Cardiac muscle cell (in vitro differentiated cells and primary cell): ENCODE measurements at regions not wholly inside any gene's neighbourhood (a gene's known extent, or its start where the extent isn't known, plus 50 kb on each side); places are given as distances from the start of the nearest gene placed in this dataset.

Experiments used
- DNase-seq, 2 donors: peaks; one replicate each; pipeline versions ENCODE4 v3.0.0 to v3.0.0-alpha.2; 2010 to 2017; ENCODE audit warnings: low read depth in 1 of 2, low spot score in 1 of 2
- H3K27ac ChIP-seq: fragments of 200-600 bp; sonication (generic); 2 replicates; pipeline ENCODE4 v1.5.1; 2016
- H3K27me3 ChIP-seq: fragments of 200-600 bp; sonication (generic); 2 replicates; pipeline ENCODE4 v1.6.0; 2016; ENCODE audit warnings: control low read depth
- H3K36me3 ChIP-seq: fragments of 200-600 bp; sonication (generic); 2 replicates; pipeline ENCODE4 v1.5.1; 2016; ENCODE audit warnings: control low read depth
- H3K4me1 ChIP-seq: fragments of 200-600 bp; sonication (generic); 2 replicates; pipeline ENCODE4 v1.8.1; 2017; ENCODE audit warnings: low read depth, mild to moderate bottlenecking, mixed run types
- H3K4me3 ChIP-seq: fragments of 200-600 bp; sonication (generic); 2 replicates; pipeline ENCODE4 v1.5.1; 2016; ENCODE audit warnings: mild to moderate bottlenecking
- H3K9me3 ChIP-seq: fragments of 200-600 bp; sonication (generic); 2 replicates; pipeline ENCODE4 v1.5.1; 2017; ENCODE audit warnings: low read depth, mild to moderate bottlenecking, control low read depth
- TF ChIP-seq, protein P1 (sequence below): IDR thresholded peaks from 2 replicates; pipeline ENCODE4 v1.5.1; 2012; ENCODE audit warnings: low read depth, mild to moderate bottlenecking, low read length

DNA sequence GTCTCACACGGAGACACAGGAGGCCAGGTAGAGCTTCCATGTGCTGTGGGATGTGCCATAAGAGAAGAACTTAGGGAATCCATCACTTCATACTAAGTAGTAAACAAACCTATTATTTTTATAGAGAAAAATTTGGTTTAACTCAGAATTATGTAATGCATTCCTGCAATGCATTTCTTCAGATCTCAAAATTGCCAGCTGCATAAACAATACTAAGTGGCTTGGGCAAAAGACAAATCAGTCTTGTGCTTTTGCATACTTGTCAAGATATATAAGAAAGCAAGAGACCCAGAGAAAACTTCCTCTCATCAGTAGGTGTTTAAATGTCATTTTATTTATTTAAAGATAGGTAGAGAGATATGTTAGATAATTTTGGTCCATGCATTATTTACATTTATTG lies 382.1 kb upstream of the CTSO start:
- no peaks in the 10 kb centered on the region for H3K27me3 ChIP-seq
- TF ChIP-seq, protein P1, sequence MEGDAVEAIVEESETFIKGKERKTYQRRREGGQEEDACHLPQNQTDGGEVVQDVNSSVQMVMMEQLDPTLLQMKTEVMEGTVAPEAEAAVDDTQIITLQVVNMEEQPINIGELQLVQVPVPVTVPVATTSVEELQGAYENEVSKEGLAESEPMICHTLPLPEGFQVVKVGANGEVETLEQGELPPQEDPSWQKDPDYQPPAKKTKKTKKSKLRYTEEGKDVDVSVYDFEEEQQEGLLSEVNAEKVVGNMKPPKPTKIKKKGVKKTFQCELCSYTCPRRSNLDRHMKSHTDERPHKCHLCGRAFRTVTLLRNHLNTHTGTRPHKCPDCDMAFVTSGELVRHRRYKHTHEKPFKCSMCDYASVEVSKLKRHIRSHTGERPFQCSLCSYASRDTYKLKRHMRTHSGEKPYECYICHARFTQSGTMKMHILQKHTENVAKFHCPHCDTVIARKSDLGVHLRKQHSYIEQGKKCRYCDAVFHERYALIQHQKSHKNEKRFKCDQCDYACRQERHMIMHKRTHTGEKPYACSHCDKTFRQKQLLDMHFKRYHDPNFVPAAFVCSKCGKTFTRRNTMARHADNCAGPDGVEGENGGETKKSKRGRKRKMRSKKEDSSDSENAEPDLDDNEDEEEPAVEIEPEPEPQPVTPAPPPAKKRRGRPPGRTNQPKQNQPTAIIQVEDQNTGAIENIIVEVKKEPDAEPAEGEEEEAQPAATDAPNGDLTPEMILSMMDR = no peak
- H3K27ac ChIP-seq = no peak overlapping the region
- no peaks in the 10 kb centered on the region for H3K4me1 ChIP-seq
- no peak overlapping the region for H3K4me3 ChIP-seq
- H3K36me3 ChIP-seq = no peaks in the 10 kb centered on the region
- no peak for DNase-seq
- no peaks in the 10 kb centered on the region for H3K9me3 ChIP-seq

DNA sequence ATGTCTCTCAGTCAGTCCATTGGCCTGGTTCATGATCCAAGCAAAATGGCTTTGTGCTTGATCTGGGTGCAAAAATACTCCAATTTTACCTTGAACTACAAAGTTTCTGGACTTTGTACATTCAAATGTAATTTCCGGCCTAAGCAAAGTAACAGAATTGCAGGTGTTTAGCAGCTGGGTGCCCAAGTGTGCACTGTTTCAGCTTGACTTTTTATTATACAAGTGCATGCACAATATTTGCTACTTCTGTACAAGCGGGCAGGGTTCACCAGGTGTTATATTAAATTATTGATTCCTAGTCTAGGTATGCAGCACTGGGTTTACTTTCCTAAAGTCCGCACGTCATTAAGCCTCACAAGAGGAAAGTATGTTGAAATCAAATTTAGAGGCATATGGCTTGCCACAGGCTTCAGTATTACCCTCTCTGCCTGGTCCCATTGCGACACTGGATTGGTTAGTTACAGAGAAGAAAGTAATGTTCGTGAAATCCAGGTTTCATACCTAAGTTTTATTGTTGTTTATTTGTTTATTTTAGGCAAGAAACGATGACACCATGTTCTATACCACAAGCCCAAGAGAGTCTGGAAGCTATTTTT lies 376.9 kb upstream of the CTSO start:
- TF ChIP-seq, protein P1 = no peak
- Histone ChIP-seq H3K9me3 (no peaks in the 10 kb centered on the region), H3K4me3 (no peak overlapping the region), H3K27me3 (no peaks in the 10 kb centered on the region), H3K27ac (no peak overlapping the region), H3K36me3 (no peaks in the 10 kb centered on the region), H3K4me1 (no peaks in the 10 kb centered on the region)
- no peak for DNase-seq

DNA sequence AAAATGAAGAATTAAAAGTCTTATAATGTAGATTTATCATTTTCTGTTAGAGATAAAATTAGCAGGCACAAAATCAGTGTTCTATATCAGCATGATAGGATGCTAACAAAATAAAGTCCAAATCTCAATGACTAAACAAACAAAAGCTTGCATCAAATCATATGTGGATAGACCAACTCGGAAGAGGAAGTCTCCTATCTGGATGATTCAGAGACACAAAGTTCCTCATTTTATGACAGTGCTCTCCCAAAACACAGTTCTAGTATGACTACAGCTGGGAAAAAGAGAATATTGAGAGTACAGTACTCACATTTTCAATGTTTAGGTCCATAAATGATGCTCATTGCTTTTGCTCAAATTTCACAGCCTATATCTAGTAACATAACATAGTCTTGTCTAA lies 376.1 kb upstream of the CTSO start:
- no peak overlapping the region for H3K27ac ChIP-seq
- no peaks in the 10 kb centered on the region for H3K36me3 ChIP-seq
- H3K9me3 ChIP-seq = no peaks in the 10 kb centered on the region
- no peaks in the 10 kb centered on the region for H3K4me1 ChIP-seq
- DNase-seq = peak in 1 of 2 donors; percentile 30
- TF ChIP-seq, protein P1 = no peak
- no peak overlapping the region for H3K4me3 ChIP-seq
- no peaks in the 10 kb centered on the region for H3K27me3 ChIP-seq

DNA sequence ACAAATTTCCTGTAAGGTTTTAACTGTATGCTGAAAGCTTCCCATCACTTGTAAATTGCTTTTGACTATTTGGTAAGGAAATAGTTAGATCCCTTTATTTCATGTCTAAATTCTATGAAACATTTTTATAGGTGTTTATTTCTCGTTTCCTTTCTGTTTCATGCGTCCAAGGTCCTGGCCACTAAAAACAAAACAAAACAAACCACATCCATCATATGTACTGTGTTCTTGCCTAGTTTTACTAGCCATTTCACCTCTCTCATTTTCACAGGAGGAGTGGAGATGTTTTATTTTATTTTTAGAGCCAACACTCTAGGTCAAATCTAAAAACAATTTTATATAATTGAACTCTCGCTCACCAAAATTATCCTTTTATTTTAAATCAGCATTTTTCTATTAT lies 375.2 kb upstream of the CTSO start:
- H3K27ac ChIP-seq = no peak overlapping the region
- H3K4me1 ChIP-seq = no peaks in the 10 kb centered on the region
- DNase-seq = no peak
- TF ChIP-seq, protein P1 = no peak
- H3K9me3 ChIP-seq = no peaks in the 10 kb centered on the region
- no peaks in the 10 kb centered on the region for H3K36me3 ChIP-seq
- H3K4me3 ChIP-seq = no peak overlapping the region
- H3K27me3 ChIP-seq = no peaks in the 10 kb centered on the region

DNA sequence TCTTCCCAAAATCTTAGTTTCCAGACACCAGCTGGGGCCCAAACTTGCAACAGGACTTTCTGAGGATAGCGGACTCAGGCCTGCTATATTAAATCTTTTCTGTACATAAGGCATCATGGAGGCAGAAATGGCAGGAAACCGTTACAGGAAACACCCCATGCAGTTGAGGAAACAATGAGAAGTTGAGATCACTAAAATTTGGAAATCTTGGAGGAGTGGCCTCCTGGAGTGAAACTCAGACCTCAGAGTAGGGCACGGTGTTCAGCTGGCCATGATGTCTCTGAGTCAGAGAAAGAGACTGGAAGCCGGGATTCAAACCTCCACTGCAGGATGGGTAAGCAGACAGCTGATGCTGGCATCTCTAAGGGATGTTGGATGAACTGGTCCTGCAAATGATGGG lies 372.6 kb upstream of the CTSO start:
- DNase-seq = no peak
- Histone ChIP-seq H3K9me3 (no peaks in the 10 kb centered on the region), H3K36me3 (no peaks in the 10 kb centered on the region), H3K4me1 (no peaks in the 10 kb centered on the region), H3K27me3 (no peaks in the 10 kb centered on the region), H3K4me3 (no peak overlapping the region), H3K27ac (no peak overlapping the region)
- TF ChIP-seq, protein P1 = no peak

DNA sequence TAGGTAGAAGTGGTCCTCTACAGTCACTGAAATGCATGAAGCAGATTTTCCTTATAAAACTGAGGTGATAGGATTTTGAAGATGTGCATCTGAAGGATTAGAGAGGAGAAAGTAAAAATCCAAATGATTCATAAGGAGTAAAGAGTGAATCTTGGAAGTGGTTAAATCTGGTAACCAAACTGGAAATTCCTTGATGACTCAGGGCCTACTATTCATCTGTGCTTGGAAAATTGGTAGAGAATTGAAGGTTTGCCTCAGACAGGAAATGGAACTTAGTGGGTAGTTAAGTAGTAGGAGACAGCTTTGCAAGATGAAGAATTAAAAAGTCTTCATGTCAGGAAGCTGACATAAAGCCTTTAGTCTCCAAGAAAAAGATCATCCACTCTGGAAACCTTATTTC lies 368.9 kb upstream of the CTSO start:
- peak in 1 of 2 donors; percentile 67 for DNase-seq
- no peaks in the 10 kb centered on the region for H3K9me3 ChIP-seq
- H3K27me3 ChIP-seq = no peaks in the 10 kb centered on the region
- H3K4me3 ChIP-seq = no peak overlapping the region
- no peaks in the 10 kb centered on the region for H3K36me3 ChIP-seq
- TF ChIP-seq, protein P1 = no peak
- H3K27ac ChIP-seq = no peak overlapping the region
- H3K4me1 ChIP-seq = no peaks in the 10 kb centered on the region
